Endodermal cell (in vitro differentiated cells): ENCODE measurements at regions not wholly inside any gene's neighbourhood (a gene's known extent, or its start where the extent isn't known, plus 50 kb on each side); places are given as distances from the start of the nearest gene placed in this dataset.

ENCODE experiments used
- DNase-seq: peaks from one replicate; pipeline ENCODE4 v3.0.0-alpha.2; 2017
- H3K27ac ChIP-seq: 2 replicates; pipeline ENCODE4 v1.5.1; 2013; ENCODE audit warnings: mild to moderate bottlenecking, low read depth, low read length, moderate library complexity
- H3K27me3 ChIP-seq: 2 replicates; pipeline ENCODE4 v1.6.1; 2013; ENCODE audit warnings: mild to moderate bottlenecking, low read length, moderate library complexity; ENCODE audit not compliant: insufficient read depth, control insufficient read depth, poor library complexity, severe bottlenecking
- H3K36me3 ChIP-seq: 2 replicates; pipeline ENCODE4 v1.7.0; 2013; ENCODE audit warnings: mild to moderate bottlenecking, low read length, moderate library complexity; ENCODE audit not compliant: control insufficient read depth, insufficient read depth
- H3K4me1 ChIP-seq: one replicate; pipeline ENCODE4 v1.7.0; 2013; ENCODE audit warnings: low read length; ENCODE audit not compliant: control insufficient read depth, insufficient read depth
- H3K4me3 ChIP-seq: 2 replicates; pipeline ENCODE4 v1.5.1; 2013; ENCODE audit warnings: mild to moderate bottlenecking, low read length, moderate library complexity
- H3K9ac ChIP-seq: 2 replicates; pipeline ENCODE4 v1.6.1; 2013; ENCODE audit warnings: mild to moderate bottlenecking, low read length, moderate library complexity; ENCODE audit not compliant: poor library complexity, severe bottlenecking; ENCODE audit errors: extremely low read depth
- H3K9me3 ChIP-seq: 2 replicates; pipeline ENCODE4 v1.6.1; 2013; ENCODE audit warnings: mild to moderate bottlenecking, low read length, moderate library complexity; ENCODE audit not compliant: control insufficient read depth
- H3K27ac Mint-ChIP-seq: 2 replicates; pipeline ENCODE4 v1.8.0; 2020; ENCODE audit warnings: mixed read lengths
- H3K27me3 Mint-ChIP-seq: 2 replicates; pipeline ENCODE4 v1.8.0; 2021; ENCODE audit warnings: mild to moderate bottlenecking, mixed read lengths; ENCODE audit not compliant: insufficient read depth
- H3K36me3 Mint-ChIP-seq: 2 replicates; pipeline ENCODE4 v1.8.0; 2020; ENCODE audit warnings: low read depth, mixed read lengths
- H3K4me1 Mint-ChIP-seq: 2 replicates; pipeline ENCODE4 v1.8.0; 2020; ENCODE audit warnings: mixed read lengths
- H3K4me3 Mint-ChIP-seq: 2 replicates; pipeline ENCODE4 v1.8.0; 2020; ENCODE audit warnings: mild to moderate bottlenecking, moderate library complexity, mixed read lengths
- H3K9me3 Mint-ChIP-seq: 2 replicates; pipeline ENCODE4 v1.8.0; 2020; ENCODE audit warnings: mild to moderate bottlenecking, mixed read lengths
- WGBS, 2 experiments: methylation state at CpG; one replicate each; pipeline versions ENCODE4 v1.1.5 to v1.1.7; 2013; ENCODE audit warnings: missing lambda C conversion rate in 2 of 2, mixed read lengths in 1 of 2; ENCODE audit not compliant: insufficient coverage in 1 of 2, insufficient read length in 1 of 2; 5-methylcytosine and 5-hydroxymethylcytosine counted together
- TF ChIP-seq, protein P1 (sequence below): fragments of 200-600 bp; sonication (generic); conservative IDR thresholded peaks from 2 replicates; pipeline ENCODE4 v1.5.0; 2021; ENCODE audit warnings: antibody characterized with exemption, mild to moderate bottlenecking

DNA sequence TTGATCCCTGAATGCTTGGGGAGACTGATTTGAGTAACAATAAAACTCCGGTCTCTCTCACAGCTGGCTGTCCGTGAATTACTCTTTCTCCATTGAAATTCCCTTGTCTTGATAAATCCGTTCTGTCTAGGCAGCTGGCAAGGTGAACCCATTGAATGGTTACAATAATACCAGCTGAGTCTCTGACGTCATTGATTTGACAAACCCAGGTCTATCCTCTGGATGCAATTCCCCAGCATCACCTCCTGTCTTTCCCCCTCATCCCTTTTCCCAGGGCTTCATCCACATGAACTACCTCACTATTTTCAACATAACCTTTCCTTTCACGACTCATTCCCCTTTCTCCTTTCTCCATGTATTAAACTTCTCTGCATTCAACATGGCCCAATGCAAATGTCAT lies 98.7 kb upstream of the TMEM132C start:
- H3K4me3 ChIP-seq: no peak overlapping the region
- no peaks in the 10 kb centered on the region for H3K36me3 ChIP-seq
- 67 to 69% methylated on average over 5 of the region's 5 CpGs for WGBS, 2 experiments
- H3K9me3 Mint-ChIP-seq: no peaks in the 10 kb centered on the region
- no peak overlapping the region for H3K4me3 Mint-ChIP-seq
- no peaks in the 10 kb centered on the region for H3K27me3 Mint-ChIP-seq
- no peak for DNase-seq
- H3K9me3 ChIP-seq: no peaks in the 10 kb centered on the region
- H3K36me3 Mint-ChIP-seq: no peaks in the 10 kb centered on the region
- H3K9ac ChIP-seq: no peak overlapping the region
- TF ChIP-seq, protein P1, sequence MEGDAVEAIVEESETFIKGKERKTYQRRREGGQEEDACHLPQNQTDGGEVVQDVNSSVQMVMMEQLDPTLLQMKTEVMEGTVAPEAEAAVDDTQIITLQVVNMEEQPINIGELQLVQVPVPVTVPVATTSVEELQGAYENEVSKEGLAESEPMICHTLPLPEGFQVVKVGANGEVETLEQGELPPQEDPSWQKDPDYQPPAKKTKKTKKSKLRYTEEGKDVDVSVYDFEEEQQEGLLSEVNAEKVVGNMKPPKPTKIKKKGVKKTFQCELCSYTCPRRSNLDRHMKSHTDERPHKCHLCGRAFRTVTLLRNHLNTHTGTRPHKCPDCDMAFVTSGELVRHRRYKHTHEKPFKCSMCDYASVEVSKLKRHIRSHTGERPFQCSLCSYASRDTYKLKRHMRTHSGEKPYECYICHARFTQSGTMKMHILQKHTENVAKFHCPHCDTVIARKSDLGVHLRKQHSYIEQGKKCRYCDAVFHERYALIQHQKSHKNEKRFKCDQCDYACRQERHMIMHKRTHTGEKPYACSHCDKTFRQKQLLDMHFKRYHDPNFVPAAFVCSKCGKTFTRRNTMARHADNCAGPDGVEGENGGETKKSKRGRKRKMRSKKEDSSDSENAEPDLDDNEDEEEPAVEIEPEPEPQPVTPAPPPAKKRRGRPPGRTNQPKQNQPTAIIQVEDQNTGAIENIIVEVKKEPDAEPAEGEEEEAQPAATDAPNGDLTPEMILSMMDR: no peak
- peaks cover 2% of the 10 kb centered on the region for H3K4me1 Mint-ChIP-seq
- H3K27me3 ChIP-seq: no peaks in the 10 kb centered on the region
- H3K27ac ChIP-seq: no peak overlapping the region
- no peak overlapping the region for H3K27ac Mint-ChIP-seq
- H3K4me1 ChIP-seq: no peaks in the 10 kb centered on the region

DNA sequence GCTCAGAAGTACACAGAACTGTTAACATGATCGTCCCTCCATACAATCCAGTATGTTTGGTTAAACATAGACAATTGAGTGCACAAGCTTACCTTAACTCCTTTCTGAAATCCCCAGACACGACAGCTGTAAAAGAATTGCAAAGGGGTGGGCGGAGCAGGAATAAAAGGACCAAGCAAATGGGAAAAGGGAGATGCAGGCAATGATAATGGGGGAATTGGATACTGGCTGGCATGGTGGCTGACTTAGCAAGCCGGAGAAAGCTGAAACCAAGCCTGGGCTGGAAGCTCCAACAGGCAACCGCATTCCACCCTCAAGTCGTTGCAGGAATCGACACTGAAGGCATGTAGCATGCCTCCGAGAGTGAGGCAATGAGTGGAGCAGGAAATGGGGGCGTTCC lies 96.8 kb upstream of the TMEM132C start:
- Mint-ChIP-seq H3K27ac (no peak overlapping the region), H3K4me1 (no peaks in the 10 kb centered on the region), H3K36me3 (no peaks in the 10 kb centered on the region), H3K27me3 (peaks cover 3% of the 10 kb centered on the region), H3K4me3 (no peak overlapping the region), H3K9me3 (no peaks in the 10 kb centered on the region)
- H3K9me3 ChIP-seq: no peaks in the 10 kb centered on the region
- H3K27me3 ChIP-seq: no peaks in the 10 kb centered on the region
- TF ChIP-seq, protein P1: no peak
- no peak for DNase-seq
- H3K9ac ChIP-seq: no peak overlapping the region
- H3K27ac ChIP-seq: no peak overlapping the region
- H3K4me1 ChIP-seq: no peaks in the 10 kb centered on the region
- no peak overlapping the region for H3K4me3 ChIP-seq
- H3K36me3 ChIP-seq: no peaks in the 10 kb centered on the region
- 72 to 91% methylated on average over 5 to 9 of the region's 9 CpGs for WGBS, 2 experiments

DNA sequence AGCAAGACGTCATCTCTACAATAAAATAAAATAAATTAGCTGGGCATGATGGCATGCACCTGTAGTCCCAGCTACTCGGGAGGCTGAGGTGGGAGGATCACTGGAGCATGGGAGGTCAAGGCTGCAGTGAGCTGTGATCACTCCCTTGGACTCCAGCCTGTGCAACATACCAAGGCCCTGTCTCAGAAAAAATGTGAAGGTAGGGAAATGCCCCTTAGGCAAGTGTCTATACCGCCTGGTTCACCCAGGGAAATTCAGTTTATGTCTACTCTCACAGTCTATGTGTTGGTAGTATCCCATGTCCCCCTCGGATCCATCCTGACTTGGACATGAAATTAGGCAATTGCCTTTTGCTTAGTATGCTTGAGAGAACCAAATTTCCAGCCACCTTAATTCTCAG lies 88.4 kb upstream of the TMEM132C start:
- Histone ChIP-seq H3K4me1 (no peaks in the 10 kb centered on the region), H3K4me3 (no peak overlapping the region), H3K36me3 (no peaks in the 10 kb centered on the region), H3K9ac (no peak overlapping the region), H3K9me3 (no peaks in the 10 kb centered on the region), H3K27me3 (peaks cover 11% of the 10 kb centered on the region), H3K27ac (no peak overlapping the region)
- TF ChIP-seq, protein P1: no peak
- H3K27me3 Mint-ChIP-seq: peaks cover 11% of the 10 kb centered on the region
- H3K9me3 Mint-ChIP-seq: no peaks in the 10 kb centered on the region
- H3K4me1 Mint-ChIP-seq: peaks cover 3% of the 10 kb centered on the region
- H3K36me3 Mint-ChIP-seq: no peaks in the 10 kb centered on the region
- peak; percentile 17 for DNase-seq
- H3K27ac Mint-ChIP-seq: no peak overlapping the region
- WGBS, 2 experiments: 91 to 98% methylated on average over 3 to 4 of the region's 4 CpGs
- no peak overlapping the region for H3K4me3 Mint-ChIP-seq
